ENCODE measurements at regions not wholly inside any gene's neighbourhood (a gene's known extent, or its start where the extent isn't known, plus 50 kb on each side); places are given as distances from the start of the nearest gene placed in this dataset.

DNA sequence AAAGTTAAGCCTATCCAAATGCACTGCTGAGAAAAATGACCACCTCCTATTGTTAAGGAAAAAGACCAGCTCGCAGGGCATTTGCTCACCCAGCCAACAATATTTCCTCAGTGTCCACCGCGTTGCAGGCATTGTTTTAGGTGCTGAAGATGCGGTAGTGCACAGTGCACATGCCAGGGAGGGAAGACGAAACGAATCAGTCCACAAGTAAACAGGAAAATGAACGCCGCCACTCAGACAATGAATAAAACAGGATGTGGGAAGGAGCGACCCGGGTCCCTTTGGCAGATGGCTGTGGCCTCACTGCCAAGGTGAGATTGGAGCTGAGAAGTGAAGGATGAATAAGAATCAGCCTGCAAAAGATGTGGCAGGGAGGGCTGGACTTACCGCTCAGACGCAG is 249.2 kb downstream of the FOXL1 start:
- no peak for TF ChIP-seq CTCF (IDR thresholded peaks at IDR 0.05)
- TF ChIP-seq ZFX (IDR thresholded peaks at IDR 0.05; ENCODE audit: borderline replicate concordance): no peak

Measured in 22Rv1 (cell line).